HepG2 (cell line): ENCODE measurements at regions not wholly inside any gene's neighbourhood (a gene's known extent, or its start where the extent isn't known, plus 50 kb on each side); places are given as distances from the start of the nearest gene placed in this dataset.

Source experiments
- ATAC-seq: fragments of 200-7000 bp; cut with Tn5 transposase; 3 replicates; pipeline ENCODE4 v1.9.1; 2020; ENCODE audit warnings: mild to moderate bottlenecking, moderate library complexity
- BruUV-seq: library from RNA; stranded (reverse); fragments of 400-500 nt; replicated peaks from 2 replicates; lab custom pipeline; 2021; lab: Mats Ljungman, UMichigan
- CTCF ChIA-PET: fragments of 300-600 bp; formaldehyde crosslinking; extraction: SDS; loops from one replicate; lab custom pipeline; 2021; ENCODE audit warnings: low total read pairs, inconsistent platforms, low intra/inter-chr PET ratio; lab: Yijun Ruan, JAX
- POLR2A ChIA-PET: fragments of 350-600 bp; sonication (Branson Sonifier 250); formaldehyde crosslinking; loops from one replicate; lab custom pipeline; 2020; ENCODE audit warnings: antibody characterized with exemption, inconsistent platforms; lab: Yijun Ruan, JAX
- DNase-seq: peaks from one replicate; pipeline ENCODE4 v3.0.0-alpha.2; 2015; ENCODE audit warnings: low spot score
- FAIRE-seq: peaks from 3 replicates; lab custom pipeline; 2011; peaks lifted over from hg19 to GRCh38; lab: Jason Lieb, UNC
- H2AFZ ChIP-seq: one replicate; pipeline ENCODE4 v1.6.1; 2011; ENCODE audit warnings: low read length, inconsistent platforms
- H3K27ac ChIP-seq: fragments of 300-600 bp; 3 replicates; pipeline ENCODE4 v1.8.0; 2011; ENCODE audit warnings: mixed run types, mild to moderate bottlenecking, mixed read lengths, low read length, inconsistent platforms; ENCODE audit not compliant: insufficient read depth; ENCODE audit errors: extremely low read length
- H3K27me3 ChIP-seq, 2 experiments: fragments of 200-600 bp in 1 of 2; 2 replicates in 1 of 2; 3 replicates in 1 of 2; pipeline versions ENCODE4 v1.6.0 to v1.8.0; 2011; ENCODE audit warnings: low read length in 2 of 2, mild to moderate bottlenecking in 2 of 2, moderate library complexity in 2 of 2, inconsistent platforms in 1 of 2; ENCODE audit not compliant: insufficient read depth in 2 of 2, control insufficient read depth in 1 of 2
- H3K36me3 ChIP-seq, 2 experiments: fragments of 200-600 bp in 1 of 2; replicated peaks in 1 of 2; 2 replicates in 1 of 2; 3 replicates in 1 of 2; pipeline versions ENCODE4 v1.5.1 to v1.8.0; 2011; ENCODE audit warnings: low read length in 2 of 2, inconsistent platforms in 1 of 2; ENCODE audit not compliant: insufficient read depth in 2 of 2, control insufficient read depth in 1 of 2
- H3K4me1 ChIP-seq: 2 replicates; pipeline ENCODE4 v1.5.1; 2012; ENCODE audit warnings: low read length, inconsistent platforms; ENCODE audit not compliant: insufficient read depth
- H3K4me2 ChIP-seq: 2 replicates; pipeline ENCODE4 v1.6.0; 2011; ENCODE audit warnings: low read depth, low read length, inconsistent platforms
- H3K4me3 ChIP-seq, 3 experiments: fragments of 200-600 bp in 1 of 3; sonication (generic), shearing (Covaris generic) in 1 of 3; replicated peaks in 1 of 3; 2 replicates each; pipeline ENCODE4 v1.5.1; 2011 to 2016; ENCODE audit warnings: low read length in 3 of 3, inconsistent platforms in 2 of 3, low read depth in 2 of 3, mild to moderate bottlenecking in 2 of 3, control low read depth in 1 of 3, mixed read lengths in 1 of 3; ENCODE audit not compliant: insufficient read depth in 1 of 3
- H3K79me2 ChIP-seq: one replicate; pipeline ENCODE4 v1.6.1; 2011; ENCODE audit warnings: low read length, inconsistent platforms; ENCODE audit not compliant: insufficient read depth
- H3K9ac ChIP-seq: 2 replicates; pipeline ENCODE4 v1.6.0; 2011; ENCODE audit warnings: mild to moderate bottlenecking, low read depth, low read length, inconsistent platforms; ENCODE audit not compliant: insufficient read depth
- H3K9me3 ChIP-seq: 2 replicates; pipeline ENCODE4 v1.5.1; 2012; ENCODE audit warnings: mild to moderate bottlenecking, low read length
- H4K20me1 ChIP-seq: 2 replicates; pipeline ENCODE4 v1.6.0; 2011; ENCODE audit warnings: inconsistent platforms, mild to moderate bottlenecking, low read length, moderate library complexity; ENCODE audit not compliant: insufficient read depth
- CTCF ChIP-seq: sonication (generic); formaldehyde crosslinking; IDR thresholded peaks from 2 replicates; pipeline ENCODE4 v1.5.0; 2020; ENCODE audit warnings: mild to moderate bottlenecking, missing genetic modification reagents, moderate library complexity
- E2F1 ChIP-seq: sonication (generic); formaldehyde crosslinking; IDR thresholded peaks from 2 replicates; pipeline ENCODE4 v1.5.0; 2020; ENCODE audit warnings: missing genetic modification reagents
- KDM3A ChIP-seq: IDR thresholded peaks from 2 replicates; pipeline ENCODE4 v1.6.1; 2018; ENCODE audit warnings: low read depth, missing compliant biosample characterization
- KLF12 ChIP-seq: sonication (generic); formaldehyde crosslinking; IDR thresholded peaks from 2 replicates; pipeline ENCODE4 v1.4.0; 2020; ENCODE audit warnings: missing genetic modification reagents, borderline replicate concordance
- MYC ChIP-seq: sonication (generic); formaldehyde crosslinking; IDR thresholded peaks from 2 replicates; pipeline ENCODE4 v1.9.0; 2021; ENCODE audit warnings: missing genetic modification reagents, borderline replicate concordance
- SAP130 ChIP-seq: IDR thresholded peaks from 2 replicates; pipeline ENCODE4 v1.6.1; 2016; ENCODE audit warnings: low read depth
- TFDP2 ChIP-seq: sonication (generic); formaldehyde crosslinking; IDR thresholded peaks from 2 replicates; pipeline ENCODE4 v1.4.0; 2020; ENCODE audit warnings: missing genetic modification reagents
- XRCC5 ChIP-seq: fragments of 200-400 bp; formaldehyde crosslinking; optimal IDR thresholded peaks from 2 replicates; pipeline ENCODE3; 2017; ENCODE audit warnings: mild to moderate bottlenecking, low read length
- YY1 ChIP-seq: IDR thresholded peaks from 2 replicates; pipeline ENCODE4 v1.6.1; 2011; ENCODE audit warnings: low read length, low read depth, moderate library complexity, mild to moderate bottlenecking; ENCODE audit not compliant: insufficient read depth, insufficient replicate concordance
- ZNF839 ChIP-seq: sonication (generic); formaldehyde crosslinking; IDR thresholded peaks from 2 replicates; pipeline ENCODE4 v1.4.0; 2020; ENCODE audit warnings: missing genetic modification reagents, mild to moderate bottlenecking, borderline replicate concordance
- WGBS: methylation state at CpG from one replicate; pipeline ENCODE4 v1.1.6; 2017; ENCODE audit warnings: low lambda C conversion rate; 5-methylcytosine and 5-hydroxymethylcytosine counted together
- in situ Hi-C: cut with HindIII; loops from 2 replicates; pipeline ENCODE4 v1.10.0; 2017; ENCODE audit warnings: low pct_unique_long_range_greater_than_20kb; ENCODE audit not compliant: extremely low pct_ligation_motif_present
- intact Hi-C: fragments of 100-400 bp; cut with micrococcal nuclease; formaldehyde crosslinking; loops from one replicate; pipeline ENCODE4 v1.10.0; 2022; ENCODE audit not compliant: unreplicated experiment

- no peak for FAIRE-seq
- Histone ChIP-seq H3K4me1 (no peaks in the 10 kb centered on the region), H3K4me3 (no peak overlapping the region), H4K20me1 (no peaks in the 10 kb centered on the region), H3K9ac (no peak overlapping the region)
- intact Hi-C loops: no loop called here
- TF ChIP-seq CTCF (CRISPR knock-in tag) (0 out of 2 replicates have a peak, but pooled peaks have one; percentile 10), XRCC5 (no peak)
- TF ChIP-seq, all 625 proteins: peak for 1
- in situ Hi-C loops: no loop called here
- H3K27ac ChIP-seq: no peak overlapping the region
- no TSS peak for BruUV-seq
- no peaks in the 10 kb centered on the region for H3K79me2 ChIP-seq
- ChIA-PET POLR2A (no interaction called here), CTCF (no interaction called here)
- H3K36me3 ChIP-seq: no peaks in the 10 kb centered on the region
- no peak overlapping the region for H2AFZ ChIP-seq
- H3K27me3 ChIP-seq: peaks cover 3 to 10% of the 10 kb centered on the region in 2 experiments; a peak in 2 of 5 replicates
- ATAC-seq (no peak), DNase-seq (no peak)
- H3K9me3 ChIP-seq: no peaks in the 10 kb centered on the region
- H3K4me2 ChIP-seq: no peak overlapping the region
These were observed 282.6 kb downstream of the BMP7 start for GRCh38 chr20:56983813-56984212.

GRCh38 chr20:56985066-56985685 is 281.3 kb downstream of the BMP7 start:
- no peak overlapping the region for H3K4me3 ChIP-seq
- no peaks in the 10 kb centered on the region for H3K9me3 ChIP-seq
- H3K4me1 ChIP-seq: no peaks in the 10 kb centered on the region
- FAIRE-seq (no peak), DNase-seq (no peak), ATAC-seq (no peak)
- no peaks in the 10 kb centered on the region for H3K79me2 ChIP-seq
- H2AFZ ChIP-seq: no peak overlapping the region
- ChIA-PET CTCF (no interaction called here), POLR2A (no interaction called here)
- no TSS peak for BruUV-seq
- intact Hi-C loops: no loop called here
- no peak overlapping the region for H3K4me2 ChIP-seq
- H4K20me1 ChIP-seq: no peaks in the 10 kb centered on the region
- H3K27ac ChIP-seq: no peak overlapping the region
- WGBS: 0% methylated on average over 2 of the region's 2 CpGs
- no peaks in the 10 kb centered on the region for H3K36me3 ChIP-seq
- H3K9ac ChIP-seq: no peak overlapping the region
- peaks cover 2 to 16% of the 10 kb centered on the region in 2 experiments; a peak in 2 of 5 replicates for H3K27me3 ChIP-seq
- in situ Hi-C loops: no loop called here
- no peak for TF ChIP-seq SAP130 (CRISPR knock-in tag)
- no peak for TF ChIP-seq ZNF839 (CRISPR knock-in tag)
- no peak for TF ChIP-seq YY1
- TF ChIP-seq TFDP2 (CRISPR knock-in tag): no peak
- no peak for TF ChIP-seq MYC (CRISPR knock-in tag)
- TF ChIP-seq KLF12 (CRISPR knock-in tag): no peak
- no peak for TF ChIP-seq KDM3A (CRISPR knock-in tag)
- TF ChIP-seq E2F1 (CRISPR knock-in tag): no peak
